ENCODE measurements at regions not wholly inside any gene's neighbourhood (a gene's known extent, or its start where the extent isn't known, plus 50 kb on each side); places are given as distances from the start of the nearest gene placed in this dataset.

GRCh38 chr9:73543727-73544126 lies 392.1 kb downstream of the ANXA1 start:
- no peaks in the 10 kb centered on the region for H3K27me3 ChIP-seq (ENCODE audit: control insufficient read depth, insufficient read depth, low read length)
- no peak overlapping the region for H3K4me3 ChIP-seq (ENCODE audit: low read length)
- no peaks in the 10 kb centered on the region for H3K36me3 ChIP-seq (ENCODE audit: control insufficient read depth, insufficient read depth, low read length)
- no peaks in the 10 kb centered on the region for H3K4me1 ChIP-seq (ENCODE audit: control insufficient read depth, insufficient read depth, low read length)
- H3K27ac ChIP-seq (ENCODE audit: low read length) = no peak overlapping the region
- H3K9me3 ChIP-seq (ENCODE audit: control insufficient read depth, insufficient read depth, low read length) = no peaks in the 10 kb centered on the region
- no peak for DNase-seq (ENCODE audit: low read depth, low spot score)

- no peaks in the 10 kb centered on the region for H3K27me3 ChIP-seq (ENCODE audit: control insufficient read depth, insufficient read depth, low read length)
- no peaks in the 10 kb centered on the region for H3K9me3 ChIP-seq (ENCODE audit: control insufficient read depth, insufficient read depth, low read length)
- WGBS (ENCODE audit: insufficient coverage, insufficient read length) = no CpG with 5 or more reads among the region's 5 CpGs
- no peaks in the 10 kb centered on the region for H3K4me1 ChIP-seq (ENCODE audit: control insufficient read depth, insufficient read depth, low read length)
- H3K36me3 ChIP-seq (ENCODE audit: control insufficient read depth, insufficient read depth, low read length) = no peaks in the 10 kb centered on the region
- no peak for DNase-seq (ENCODE audit: low read depth, low spot score)
- H3K4me3 ChIP-seq (ENCODE audit: low read length) = no peak overlapping the region
- H3K27ac ChIP-seq (ENCODE audit: low read length) = no peak overlapping the region
These were observed 396.5 kb downstream of the ANXA1 start for GRCh38 chr9:73548201-73548600.

GRCh38 chr9:73549991-73550390 lies 398.3 kb downstream of the ANXA1 start:
- H3K4me1 ChIP-seq (ENCODE audit: control insufficient read depth, insufficient read depth, low read length) = no peaks in the 10 kb centered on the region
- no CpG with 5 or more reads among the region's 1 CpG for WGBS (ENCODE audit: insufficient coverage, insufficient read length)

GRCh38 chr9:73553295-73553694 lies 401.6 kb downstream of the ANXA1 start:
- no peak for DNase-seq (ENCODE audit: low read depth, low spot score)
- Histone ChIP-seq H3K9me3 (ENCODE audit: control insufficient read depth, insufficient read depth, low read length) (no peaks in the 10 kb centered on the region), H3K27me3 (ENCODE audit: control insufficient read depth, insufficient read depth, low read length) (no peaks in the 10 kb centered on the region), H3K4me3 (ENCODE audit: low read length) (no peak overlapping the region), H3K4me1 (ENCODE audit: control insufficient read depth, insufficient read depth, low read length) (no peaks in the 10 kb centered on the region), H3K27ac (ENCODE audit: low read length) (no peak overlapping the region), H3K36me3 (ENCODE audit: control insufficient read depth, insufficient read depth, low read length) (no peaks in the 10 kb centered on the region)
- WGBS (ENCODE audit: insufficient coverage, insufficient read length) = no CpG with 5 or more reads among the region's 3 CpGs

More at GRCh38 chr9:73549991-73550390, 398.3 kb downstream of the ANXA1 start:
- Histone ChIP-seq H3K9me3 (ENCODE audit: control insufficient read depth, insufficient read depth, low read length) (no peaks in the 10 kb centered on the region), H3K36me3 (ENCODE audit: control insufficient read depth, insufficient read depth, low read length) (no peaks in the 10 kb centered on the region), H3K4me3 (ENCODE audit: low read length) (no peak overlapping the region), H3K27ac (ENCODE audit: low read length) (no peak overlapping the region), H3K27me3 (ENCODE audit: control insufficient read depth, insufficient read depth, low read length) (no peaks in the 10 kb centered on the region)
- no peak for DNase-seq (ENCODE audit: low read depth, low spot score)

- no peaks in the 10 kb centered on the region for H3K4me1 ChIP-seq (ENCODE audit: control insufficient read depth, insufficient read depth, low read length)
These were observed 406.8 kb downstream of the ANXA1 start for GRCh38 chr9:73558471-73558870.

GRCh38 chr9:73565026-73565425 lies 413.4 kb downstream of the ANXA1 start:
- Histone ChIP-seq H3K27ac (ENCODE audit: low read length) (no peak overlapping the region), H3K9me3 (ENCODE audit: control insufficient read depth, insufficient read depth, low read length) (no peaks in the 10 kb centered on the region), H3K4me1 (ENCODE audit: control insufficient read depth, insufficient read depth, low read length) (no peaks in the 10 kb centered on the region), H3K36me3 (ENCODE audit: control insufficient read depth, insufficient read depth, low read length) (no peaks in the 10 kb centered on the region), H3K27me3 (ENCODE audit: control insufficient read depth, insufficient read depth, low read length) (no peaks in the 10 kb centered on the region), H3K4me3 (ENCODE audit: low read length) (no peak overlapping the region)
- DNase-seq (ENCODE audit: low read depth, low spot score) = no peak
- no CpG with 5 or more reads among the region's 4 CpGs for WGBS (ENCODE audit: insufficient coverage, insufficient read length)

More at GRCh38 chr9:73558471-73558870, 406.8 kb downstream of the ANXA1 start:
- Histone ChIP-seq H3K27me3 (ENCODE audit: control insufficient read depth, insufficient read depth, low read length) (no peaks in the 10 kb centered on the region), H3K27ac (ENCODE audit: low read length) (no peak overlapping the region), H3K9me3 (ENCODE audit: control insufficient read depth, insufficient read depth, low read length) (no peaks in the 10 kb centered on the region), H3K4me3 (ENCODE audit: low read length) (no peak overlapping the region), H3K36me3 (ENCODE audit: control insufficient read depth, insufficient read depth, low read length) (no peaks in the 10 kb centered on the region)
- DNase-seq (ENCODE audit: low read depth, low spot score) = no peak

- Histone ChIP-seq H3K9me3 (ENCODE audit: control insufficient read depth, insufficient read depth, low read length) (no peaks in the 10 kb centered on the region), H3K4me3 (ENCODE audit: low read length) (no peak overlapping the region), H3K36me3 (ENCODE audit: control insufficient read depth, insufficient read depth, low read length) (no peaks in the 10 kb centered on the region), H3K27me3 (ENCODE audit: control insufficient read depth, insufficient read depth, low read length) (no peaks in the 10 kb centered on the region), H3K27ac (ENCODE audit: low read length) (no peak overlapping the region), H3K4me1 (ENCODE audit: control insufficient read depth, insufficient read depth, low read length) (no peaks in the 10 kb centered on the region)
- DNase-seq (ENCODE audit: low read depth, low spot score) = peak; percentile 27
These were observed 414.3 kb downstream of the ANXA1 start for GRCh38 chr9:73565833-73566465.

- no peak overlapping the region for H3K27ac ChIP-seq (ENCODE audit: low read length)
- no peaks in the 10 kb centered on the region for H3K36me3 ChIP-seq (ENCODE audit: control insufficient read depth, insufficient read depth, low read length)
- no peak overlapping the region for H3K4me3 ChIP-seq (ENCODE audit: low read length)
- DNase-seq (ENCODE audit: low read depth, low spot score) = no peak
- H3K27me3 ChIP-seq (ENCODE audit: control insufficient read depth, insufficient read depth, low read length) = no peaks in the 10 kb centered on the region
- no peaks in the 10 kb centered on the region for H3K4me1 ChIP-seq (ENCODE audit: control insufficient read depth, insufficient read depth, low read length)
- H3K9me3 ChIP-seq (ENCODE audit: control insufficient read depth, insufficient read depth, low read length) = no peaks in the 10 kb centered on the region
- no CpG with 5 or more reads among the region's 1 CpG for WGBS (ENCODE audit: insufficient coverage, insufficient read length)
These were observed 415.0 kb downstream of the ANXA1 start for GRCh38 chr9:73566627-73567026.

- Histone ChIP-seq H3K27ac (ENCODE audit: low read length) (no peak overlapping the region), H3K27me3 (ENCODE audit: control insufficient read depth, insufficient read depth, low read length) (no peaks in the 10 kb centered on the region), H3K4me3 (ENCODE audit: low read length) (no peak overlapping the region), H3K9me3 (ENCODE audit: control insufficient read depth, insufficient read depth, low read length) (no peaks in the 10 kb centered on the region), H3K4me1 (ENCODE audit: control insufficient read depth, insufficient read depth, low read length) (no peaks in the 10 kb centered on the region), H3K36me3 (ENCODE audit: control insufficient read depth, insufficient read depth, low read length) (no peaks in the 10 kb centered on the region)
- DNase-seq (ENCODE audit: low read depth, low spot score) = no peak
- WGBS (ENCODE audit: insufficient coverage, insufficient read length) = no CpG with 5 or more reads among the region's 4 CpGs
These were observed 421.6 kb downstream of the ANXA1 start for GRCh38 chr9:73573235-73573634.

- no peak for DNase-seq (ENCODE audit: low read depth, low spot score)
- Histone ChIP-seq H3K4me3 (ENCODE audit: low read length) (no peak overlapping the region), H3K27me3 (ENCODE audit: control insufficient read depth, insufficient read depth, low read length) (no peaks in the 10 kb centered on the region), H3K4me1 (ENCODE audit: control insufficient read depth, insufficient read depth, low read length) (no peaks in the 10 kb centered on the region), H3K36me3 (ENCODE audit: control insufficient read depth, insufficient read depth, low read length) (no peaks in the 10 kb centered on the region), H3K9me3 (ENCODE audit: control insufficient read depth, insufficient read depth, low read length) (no peaks in the 10 kb centered on the region), H3K27ac (ENCODE audit: low read length) (no peak overlapping the region)
- WGBS (ENCODE audit: insufficient coverage, insufficient read length) = no CpG with 5 or more reads among the region's 4 CpGs
These were observed 423.7 kb downstream of the ANXA1 start for GRCh38 chr9:73575101-73576060.

GRCh38 chr9:73577848-73578247 lies 426.2 kb downstream of the ANXA1 start:
- Histone ChIP-seq H3K27me3 (ENCODE audit: control insufficient read depth, insufficient read depth, low read length) (no peaks in the 10 kb centered on the region), H3K4me1 (ENCODE audit: control insufficient read depth, insufficient read depth, low read length) (no peaks in the 10 kb centered on the region), H3K9me3 (ENCODE audit: control insufficient read depth, insufficient read depth, low read length) (no peaks in the 10 kb centered on the region), H3K36me3 (ENCODE audit: control insufficient read depth, insufficient read depth, low read length) (no peaks in the 10 kb centered on the region), H3K27ac (ENCODE audit: low read length) (no peak overlapping the region), H3K4me3 (ENCODE audit: low read length) (no peak overlapping the region)
- WGBS (ENCODE audit: insufficient coverage, insufficient read length) = no CpG with 5 or more reads among the region's 3 CpGs
- DNase-seq (ENCODE audit: low read depth, low spot score) = no peak
